ENCODE measurements at regions not wholly inside any gene's neighbourhood (a gene's known extent, or its start where the extent isn't known, plus 50 kb on each side); places are given as distances from the start of the nearest gene placed in this dataset.

- TF ChIP-seq CTCF (conservative IDR thresholded peaks at IDR 0.05; ENCODE audit: low read depth, low read length) (no peak), EZH2 (IDR thresholded peaks at IDR 0.05; ENCODE audit: borderline replicate concordance, low read depth, low read length, poor library complexity, severe bottlenecking) (no peak)
Measured at GRCh38 chr6:51414361-51414760, 595.7 kb downstream of the TFAP2B start.

All from A673 (cell line).